ENCODE measurements at regions not wholly inside any gene's neighbourhood (a gene's known extent, or its start where the extent isn't known, plus 50 kb on each side); places are given as distances from the start of the nearest gene placed in this dataset.

- TF ChIP-seq EZH2 (IDR thresholded peaks at IDR 0.05; ENCODE audit: low read depth) (no peak), CTCF (conservative IDR thresholded peaks at IDR 0.05) (no peak)
- no peaks in the 10 kb centered on the region; the same call in 1 of the 2 replicates for H3K27me3 ChIP-seq (ENCODE audit: insufficient read depth, low read depth)
- POLR2A ChIA-PET (ENCODE audit: unreplicated experiment): no interaction called here
- H3K36me3 ChIP-seq (ENCODE audit: low read depth): no peaks in the 10 kb centered on the region
- no peak overlapping the region for H3K4me3 ChIP-seq
- no peaks in the 10 kb centered on the region for H3K9me2 ChIP-seq (ENCODE audit: insufficient read depth)
- intact Hi-C loops (cut with micrococcal nuclease; ENCODE audit: unreplicated experiment): no loop called here
- H3K27ac ChIP-seq: no peak overlapping the region
- no peak for DNase-seq
- H3K4me2 ChIP-seq: no peak overlapping the region
- no peaks in the 10 kb centered on the region for H4K20me1 ChIP-seq (ENCODE audit: insufficient read depth)
- no TSS peak for BruUV-seq (replicated peaks)
- H3K4me1 ChIP-seq (replicated peaks; ENCODE audit: insufficient read depth): no peaks in the 10 kb centered on the region
- H3K9me3 ChIP-seq (ENCODE audit: insufficient read depth, low read depth): no peaks in the 10 kb centered on the region
- H3F3A ChIP-seq (ENCODE audit: insufficient read depth, low read depth): no peaks in the 10 kb centered on the region
- no peaks in the 10 kb centered on the region for H3K79me2 ChIP-seq (ENCODE audit: low read depth)
- CTCF ChIA-PET: no interaction called here
- no peak overlapping the region for H2AFZ ChIP-seq
Observed at GRCh38 chr10:10359263-10359662, 658.4 kb upstream of the CELF2 start.

- Histone ChIP-seq H3K4me1 (replicated peaks; ENCODE audit: insufficient read depth) (no peaks in the 10 kb centered on the region), H3K36me3 (ENCODE audit: low read depth) (no peaks in the 10 kb centered on the region), H3K9me2 (ENCODE audit: insufficient read depth) (no peaks in the 10 kb centered on the region), H3K27ac (no peak overlapping the region), H3K79me2 (ENCODE audit: low read depth) (no peaks in the 10 kb centered on the region), H3K9me3 (ENCODE audit: insufficient read depth, low read depth) (no peaks in the 10 kb centered on the region), H3K27me3 (ENCODE audit: insufficient read depth, low read depth) (no peaks in the 10 kb centered on the region; the same call in 1 of the 2 replicates), H2AFZ (no peak overlapping the region), H3F3A (ENCODE audit: insufficient read depth, low read depth) (no peaks in the 10 kb centered on the region), H4K20me1 (ENCODE audit: insufficient read depth) (no peaks in the 10 kb centered on the region), H3K4me3 (no peak overlapping the region), H3K4me2 (no peak overlapping the region)
- intact Hi-C loops (cut with micrococcal nuclease; ENCODE audit: unreplicated experiment): no loop called here
- ChIA-PET POLR2A (ENCODE audit: unreplicated experiment) (no interaction called here), CTCF (no interaction called here)
- DNase-seq: no peak
- BruUV-seq (replicated peaks): no TSS peak
- TF ChIP-seq EZH2 (IDR thresholded peaks at IDR 0.05; ENCODE audit: low read depth) (no peak), CTCF (conservative IDR thresholded peaks at IDR 0.05) (no peak)
Observed at GRCh38 chr10:10361301-10361885, 656.3 kb upstream of the CELF2 start.

GRCh38 chr10:10362800-10363199 is 654.9 kb upstream of the CELF2 start:
- no peak for TF ChIP-seq CTCF (conservative IDR thresholded peaks at IDR 0.05)
- no peak for TF ChIP-seq EZH2 (IDR thresholded peaks at IDR 0.05; ENCODE audit: low read depth)
- Histone ChIP-seq H3K27ac (no peak overlapping the region), H3K9me2 (ENCODE audit: insufficient read depth) (no peaks in the 10 kb centered on the region), H3K79me2 (ENCODE audit: low read depth) (no peaks in the 10 kb centered on the region), H4K20me1 (ENCODE audit: insufficient read depth) (no peaks in the 10 kb centered on the region), H3K9me3 (ENCODE audit: insufficient read depth, low read depth) (no peaks in the 10 kb centered on the region), H3K4me1 (replicated peaks; ENCODE audit: insufficient read depth) (no peaks in the 10 kb centered on the region), H3K36me3 (ENCODE audit: low read depth) (no peaks in the 10 kb centered on the region), H3K27me3 (ENCODE audit: insufficient read depth, low read depth) (no peaks in the 10 kb centered on the region; the same call in 1 of the 2 replicates), H3F3A (ENCODE audit: insufficient read depth, low read depth) (no peaks in the 10 kb centered on the region), H3K4me2 (no peak overlapping the region), H2AFZ (no peak overlapping the region), H3K4me3 (no peak overlapping the region)
- intact Hi-C loops (cut with micrococcal nuclease; ENCODE audit: unreplicated experiment): no loop called here
- POLR2A ChIA-PET (ENCODE audit: unreplicated experiment): no interaction called here
- CTCF ChIA-PET: no interaction called here
- no TSS peak for BruUV-seq (replicated peaks)
- no peak for DNase-seq
